DOHH2 (cell line): ENCODE measurements at regions not wholly inside any gene's neighbourhood (a gene's known extent, or its start where the extent isn't known, plus 50 kb on each side); places are given as distances from the start of the nearest gene placed in this dataset.

Experiments
- H3F3A ChIP-seq: fragments of 200-600 bp; sonication (generic), shearing (Covaris generic); 2 replicates; pipeline ENCODE4 v1.6.0; 2016; ENCODE audit warnings: antibody characterized with exemption, mild to moderate bottlenecking; ENCODE audit not compliant: control insufficient read depth, insufficient read depth
- H3K27ac ChIP-seq: fragments of 200-600 bp; sonication (generic); 2 replicates; pipeline ENCODE4 v1.5.1; 2014; ENCODE audit warnings: low read depth, mild to moderate bottlenecking, low read length, moderate library complexity
- H3K27me3 ChIP-seq: fragments of 200-600 bp; sonication (generic); 2 replicates; pipeline ENCODE4 v1.6.1; 2014; ENCODE audit warnings: mild to moderate bottlenecking, low read length, mixed read lengths; ENCODE audit not compliant: control insufficient read depth
- H3K36me3 ChIP-seq: fragments of 200-600 bp; sonication (generic); 2 replicates; pipeline ENCODE4 v1.6.1; 2014; ENCODE audit warnings: mild to moderate bottlenecking, low read length, moderate library complexity, mixed read lengths; ENCODE audit not compliant: control insufficient read depth
- H3K4me1 ChIP-seq: fragments of 200-600 bp; sonication (generic); 2 replicates; pipeline ENCODE4 v1.6.1; 2014; ENCODE audit warnings: mild to moderate bottlenecking, low read length, mixed read lengths; ENCODE audit not compliant: control insufficient read depth
- H3K4me2 ChIP-seq: fragments of 200-600 bp; sonication (generic); 2 replicates; pipeline ENCODE4 v1.6.0; 2014; ENCODE audit warnings: mild to moderate bottlenecking, low read length, moderate library complexity
- H3K4me3 ChIP-seq: fragments of 200-600 bp; sonication (generic); 2 replicates; pipeline ENCODE4 v1.5.1; 2014; ENCODE audit warnings: mild to moderate bottlenecking, low read length, mixed read lengths
- H3K79me2 ChIP-seq: fragments of 200-600 bp; sonication (generic); 2 replicates; pipeline ENCODE4 v1.6.1; 2014; ENCODE audit warnings: mild to moderate bottlenecking, low read length, mixed read lengths; ENCODE audit not compliant: control insufficient read depth
- H3K9me2 ChIP-seq: fragments of 200-600 bp; sonication (generic); replicated peaks from 2 replicates; pipeline ENCODE4 v1.6.1; 2014; ENCODE audit warnings: mild to moderate bottlenecking, low read length, mixed read lengths; ENCODE audit not compliant: control insufficient read depth
- H3K9me3 ChIP-seq: fragments of 200-600 bp; sonication (generic); 2 replicates; pipeline ENCODE4 v1.6.1; 2014; ENCODE audit warnings: antibody characterized with exemption, low read length, mixed read lengths; ENCODE audit not compliant: control insufficient read depth, insufficient read depth
- H4K20me1 ChIP-seq: fragments of 200-600 bp; sonication (generic); 2 replicates; pipeline ENCODE4 v1.6.0; 2014; ENCODE audit warnings: low read depth, mild to moderate bottlenecking, antibody characterized with exemption, low read length, moderate library complexity; ENCODE audit not compliant: control insufficient read depth, insufficient read depth
- CTCF ChIP-seq: fragments of 200-600 bp; sonication (generic); IDR thresholded peaks from one replicate; pipeline ENCODE4 v1.5.1; 2014; ENCODE audit warnings: antibody characterized with exemption, mild to moderate bottlenecking, low read depth, low read length; ENCODE audit not compliant: poor library complexity, severe bottlenecking
- EZH2phosphoT487 ChIP-seq: fragments of 200-600 bp; sonication (generic); IDR thresholded peaks from 2 replicates; pipeline ENCODE4 v1.6.1; 2017; ENCODE audit warnings: borderline replicate concordance, mild to moderate bottlenecking, antibody characterized with exemption, low read length, moderate library complexity, mixed read lengths

GRCh38 chr12:118560733-118561132, 184.4 kb downstream of the SUDS3 start:
- Histone ChIP-seq H3F3A (no peaks in the 10 kb centered on the region), H3K9me3 (no peaks in the 10 kb centered on the region), H3K36me3 (no peaks in the 10 kb centered on the region), H3K4me3 (no peak overlapping the region), H3K27me3 (no peaks in the 10 kb centered on the region), H3K9me2 (no peaks in the 10 kb centered on the region), H3K4me2 (no peak overlapping the region), H4K20me1 (no peaks in the 10 kb centered on the region), H3K27ac (no peak overlapping the region), H3K79me2 (no peaks in the 10 kb centered on the region), H3K4me1 (no peaks in the 10 kb centered on the region)
- TF ChIP-seq CTCF: no peak
- no peak for TF ChIP-seq EZH2phosphoT487

- H3K79me2 ChIP-seq: no peaks in the 10 kb centered on the region
- no peaks in the 10 kb centered on the region for H3F3A ChIP-seq
- H3K27me3 ChIP-seq: no peaks in the 10 kb centered on the region
- H3K27ac ChIP-seq: no peak overlapping the region
- no peak for TF ChIP-seq EZH2phosphoT487
- TF ChIP-seq CTCF: no peak
- no peaks in the 10 kb centered on the region for H3K9me3 ChIP-seq
- H3K4me2 ChIP-seq: no peak overlapping the region
- no peak overlapping the region for H3K4me3 ChIP-seq
- H3K4me1 ChIP-seq: no peaks in the 10 kb centered on the region
- no peaks in the 10 kb centered on the region for H3K36me3 ChIP-seq
- H3K9me2 ChIP-seq: no peaks in the 10 kb centered on the region
- no peaks in the 10 kb centered on the region for H4K20me1 ChIP-seq
Observed at GRCh38 chr12:118571730-118572129, 195.4 kb downstream of the SUDS3 start.

GRCh38 chr12:118574288-118574687, 197.9 kb downstream of the SUDS3 start:
- no peak overlapping the region for H3K27ac ChIP-seq
- TF ChIP-seq CTCF (no peak), EZH2phosphoT487 (no peak)
- no peaks in the 10 kb centered on the region for H3K4me1 ChIP-seq
- no peaks in the 10 kb centered on the region for H3F3A ChIP-seq
- no peaks in the 10 kb centered on the region for H3K9me3 ChIP-seq
- no peak overlapping the region for H3K4me2 ChIP-seq
- no peaks in the 10 kb centered on the region for H3K27me3 ChIP-seq
- H3K9me2 ChIP-seq: no peaks in the 10 kb centered on the region
- no peaks in the 10 kb centered on the region for H4K20me1 ChIP-seq
- no peak overlapping the region for H3K4me3 ChIP-seq
- H3K36me3 ChIP-seq: no peaks in the 10 kb centered on the region
- no peaks in the 10 kb centered on the region for H3K79me2 ChIP-seq

- H3K4me2 ChIP-seq: no peak overlapping the region
- no peaks in the 10 kb centered on the region for H3K27me3 ChIP-seq
- no peak overlapping the region for H3K4me3 ChIP-seq
- TF ChIP-seq EZH2phosphoT487 (no peak), CTCF (no peak)
- no peaks in the 10 kb centered on the region for H3K79me2 ChIP-seq
- H3K36me3 ChIP-seq: no peaks in the 10 kb centered on the region
- no peaks in the 10 kb centered on the region for H4K20me1 ChIP-seq
- no peaks in the 10 kb centered on the region for H3K9me3 ChIP-seq
- no peaks in the 10 kb centered on the region for H3F3A ChIP-seq
- no peak overlapping the region for H3K27ac ChIP-seq
- no peaks in the 10 kb centered on the region for H3K4me1 ChIP-seq
- no peaks in the 10 kb centered on the region for H3K9me2 ChIP-seq
Observed at GRCh38 chr12:118575730-118576129, 199.4 kb downstream of the SUDS3 start.
